Smooth muscle cell (in vitro differentiated cells): ENCODE measurements at regions not wholly inside any gene's neighbourhood (a gene's known extent, or its start where the extent isn't known, plus 50 kb on each side); places are given as distances from the start of the nearest gene placed in this dataset.

Source experiments
- DNase-seq: peaks from one replicate; lab custom pipeline; 2025; ENCODE audit not compliant: unreplicated experiment; lab: John Stamatoyannopoulos, UW
- H2AFZ ChIP-seq: fragments of 200-600 bp; sonication (generic); 2 replicates; pipeline ENCODE4 v1.6.0; 2016; ENCODE audit warnings: antibody characterized with exemption, low read depth, mild to moderate bottlenecking
- H3F3A ChIP-seq: fragments of 200-600 bp; sonication (generic); 2 replicates; pipeline ENCODE4 v1.6.0; 2017; ENCODE audit warnings: antibody characterized with exemption, low read depth
- H3K27ac ChIP-seq: fragments of 200-600 bp; sonication (generic); 2 replicates; pipeline ENCODE4 v1.5.1; 2016; ENCODE audit warnings: low read depth, mild to moderate bottlenecking
- H3K27me3 ChIP-seq: fragments of 200-600 bp; sonication (generic); 2 replicates; pipeline ENCODE4 v1.6.1; 2016; ENCODE audit warnings: low read depth, mild to moderate bottlenecking
- H3K36me3 ChIP-seq: fragments of 200-600 bp; sonication (generic); 2 replicates; pipeline ENCODE4 v1.5.1; 2016; ENCODE audit warnings: low read depth
- H3K4me1 ChIP-seq: fragments of 200-600 bp; sonication (generic); 2 replicates; pipeline ENCODE4 v1.5.1; 2016; ENCODE audit warnings: low read depth
- H3K4me2 ChIP-seq: fragments of 200-600 bp; sonication (generic); 2 replicates; pipeline ENCODE4 v1.6.0; 2016; ENCODE audit warnings: mild to moderate bottlenecking
- H3K4me3 ChIP-seq: fragments of 200-600 bp; sonication (generic); 2 replicates; pipeline ENCODE4 v1.5.1; 2016; ENCODE audit warnings: mild to moderate bottlenecking
- H3K79me2 ChIP-seq: fragments of 200-600 bp; sonication (generic); 2 replicates; pipeline ENCODE4 v1.6.0; 2016; ENCODE audit warnings: low read depth, mild to moderate bottlenecking
- H3K9ac ChIP-seq: fragments of 200-600 bp; sonication (generic); 2 replicates; pipeline ENCODE4 v1.6.0; 2016; ENCODE audit warnings: low read depth
- H3K9me3 ChIP-seq: fragments of 200-600 bp; sonication (generic); replicated peaks from 2 replicates; pipeline ENCODE4 v1.5.1; 2016; ENCODE audit warnings: low read depth
- H4K20me1 ChIP-seq: fragments of 200-600 bp; sonication (generic); 2 replicates; pipeline ENCODE4 v1.6.0; 2016; ENCODE audit warnings: low read depth
- WGBS: methylation state at CpG from one replicate; pipeline ENCODE4 v1.1.7; 2016; ENCODE audit warnings: low lambda C conversion rate; 5-methylcytosine and 5-hydroxymethylcytosine counted together
- TF ChIP-seq, protein P1 (sequence below): fragments of 200-600 bp; sonication (generic); IDR thresholded peaks from 2 replicates; pipeline ENCODE4 v1.5.1; 2017; ENCODE audit warnings: borderline replicate concordance, mild to moderate bottlenecking, antibody characterized with exemption; ENCODE audit not compliant: insufficient read depth, poor library complexity, severe bottlenecking

GRCh38 chr12:67822826-67823225, 166.4 kb upstream of the IFNG-AS1 start:
- 24% methylated on average over 1 of the region's 1 CpG for WGBS
- Histone ChIP-seq H3F3A (peaks cover 38% of the 10 kb centered on the region), H3K4me2 (peak overlapping the region; percentile 71), H3K27ac (peak overlapping the region; percentile 73), H3K9ac (peak overlapping the region; percentile 15), H3K27me3 (no peaks in the 10 kb centered on the region), H4K20me1 (no peaks in the 10 kb centered on the region), H3K4me3 (no peak overlapping the region), H3K4me1 (peaks cover 30% of the 10 kb centered on the region), H3K9me3 (no peaks in the 10 kb centered on the region), H3K79me2 (no peaks in the 10 kb centered on the region), H2AFZ (peak overlapping the region; percentile 55), H3K36me3 (no peaks in the 10 kb centered on the region)
- TF ChIP-seq, protein P1, sequence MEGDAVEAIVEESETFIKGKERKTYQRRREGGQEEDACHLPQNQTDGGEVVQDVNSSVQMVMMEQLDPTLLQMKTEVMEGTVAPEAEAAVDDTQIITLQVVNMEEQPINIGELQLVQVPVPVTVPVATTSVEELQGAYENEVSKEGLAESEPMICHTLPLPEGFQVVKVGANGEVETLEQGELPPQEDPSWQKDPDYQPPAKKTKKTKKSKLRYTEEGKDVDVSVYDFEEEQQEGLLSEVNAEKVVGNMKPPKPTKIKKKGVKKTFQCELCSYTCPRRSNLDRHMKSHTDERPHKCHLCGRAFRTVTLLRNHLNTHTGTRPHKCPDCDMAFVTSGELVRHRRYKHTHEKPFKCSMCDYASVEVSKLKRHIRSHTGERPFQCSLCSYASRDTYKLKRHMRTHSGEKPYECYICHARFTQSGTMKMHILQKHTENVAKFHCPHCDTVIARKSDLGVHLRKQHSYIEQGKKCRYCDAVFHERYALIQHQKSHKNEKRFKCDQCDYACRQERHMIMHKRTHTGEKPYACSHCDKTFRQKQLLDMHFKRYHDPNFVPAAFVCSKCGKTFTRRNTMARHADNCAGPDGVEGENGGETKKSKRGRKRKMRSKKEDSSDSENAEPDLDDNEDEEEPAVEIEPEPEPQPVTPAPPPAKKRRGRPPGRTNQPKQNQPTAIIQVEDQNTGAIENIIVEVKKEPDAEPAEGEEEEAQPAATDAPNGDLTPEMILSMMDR = no peak
- DNase-seq = no peak

DNA sequence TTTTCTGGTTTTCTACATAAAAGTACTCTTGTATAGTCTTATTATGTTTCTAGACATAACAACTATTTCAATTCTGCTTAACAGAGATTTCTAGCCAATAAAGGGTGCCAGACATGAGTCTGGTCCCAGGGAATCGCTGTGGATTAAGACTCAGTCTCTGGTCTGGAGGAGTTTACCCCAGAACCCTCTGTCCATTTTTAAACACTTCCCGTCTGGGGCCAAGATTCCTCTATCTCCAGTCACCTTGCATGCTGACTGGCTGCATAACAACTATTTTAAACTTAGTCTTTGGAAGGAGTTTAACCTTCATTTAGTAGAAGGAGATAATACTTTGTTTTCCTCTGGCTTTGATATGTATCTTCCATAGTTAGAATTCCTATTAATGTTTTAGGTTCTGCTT, 163.1 kb upstream of the IFNG-AS1 start:
- Histone ChIP-seq H3K4me2 (peak overlapping the region; percentile 87), H3K27me3 (no peaks in the 10 kb centered on the region), H3K4me1 (peaks cover 30% of the 10 kb centered on the region), H3K27ac (peak overlapping the region; percentile 100), H3F3A (peaks cover 41% of the 10 kb centered on the region), H3K9me3 (no peaks in the 10 kb centered on the region), H3K36me3 (no peaks in the 10 kb centered on the region), H3K79me2 (no peaks in the 10 kb centered on the region), H4K20me1 (no peaks in the 10 kb centered on the region), H3K9ac (peak overlapping the region; percentile 98), H3K4me3 (no peak overlapping the region), H2AFZ (no peak overlapping the region)
- no peak for DNase-seq
- TF ChIP-seq, protein P1 = no peak
- WGBS = 0% methylated on average over 2 of the region's 2 CpGs

DNA sequence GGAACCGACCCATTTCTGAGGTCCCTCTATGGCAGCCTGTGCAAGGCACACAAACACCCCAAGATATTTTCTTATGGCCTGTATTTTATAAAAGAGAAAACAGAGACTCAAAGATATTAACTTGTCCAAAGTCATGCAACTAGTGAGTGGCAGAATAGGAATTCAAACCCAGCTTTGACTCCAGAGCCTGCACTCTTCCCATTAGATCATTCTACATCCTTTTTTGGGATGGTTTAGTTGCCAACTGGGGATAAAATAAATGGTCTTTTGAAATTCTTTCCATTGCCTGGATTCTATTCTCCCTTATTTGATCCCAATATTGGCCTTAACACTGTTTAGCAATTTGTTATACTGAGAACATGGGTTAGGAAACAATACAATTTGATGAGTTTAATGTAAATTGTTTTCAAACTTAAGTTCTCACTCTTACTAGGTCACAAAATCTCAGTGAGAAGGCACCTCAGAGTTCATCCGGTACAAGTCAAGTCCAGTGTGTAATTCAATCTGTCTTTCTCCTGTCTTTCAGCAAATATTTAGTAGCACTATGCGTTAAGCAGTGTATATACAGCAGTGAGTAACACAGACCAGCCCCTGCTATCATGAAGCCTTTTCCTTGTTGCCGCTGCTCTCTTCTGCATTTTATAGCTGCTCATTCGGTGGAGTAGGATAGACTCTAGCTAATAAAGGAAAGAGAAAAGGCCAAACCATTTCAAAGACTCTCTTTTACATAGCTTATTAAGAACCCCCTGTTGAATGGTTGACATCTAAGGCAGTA, 162.1 kb upstream of the IFNG-AS1 start:
- Histone ChIP-seq H3K4me1 (peaks cover 29% of the 10 kb centered on the region), H3F3A (peaks cover 41% of the 10 kb centered on the region), H3K79me2 (no peaks in the 10 kb centered on the region), H4K20me1 (no peaks in the 10 kb centered on the region), H3K9ac (peak overlapping the region; percentile 98), H3K4me2 (peak overlapping the region; percentile 87), H2AFZ (no peak overlapping the region), H3K27ac (peak overlapping the region; percentile 100), H3K27me3 (no peaks in the 10 kb centered on the region), H3K4me3 (peak overlapping the region; percentile 39), H3K36me3 (no peaks in the 10 kb centered on the region), H3K9me3 (no peaks in the 10 kb centered on the region)
- WGBS = 20% methylated on average over 5 of the region's 5 CpGs
- TF ChIP-seq, protein P1 = no peak
- DNase-seq = no peak

DNA sequence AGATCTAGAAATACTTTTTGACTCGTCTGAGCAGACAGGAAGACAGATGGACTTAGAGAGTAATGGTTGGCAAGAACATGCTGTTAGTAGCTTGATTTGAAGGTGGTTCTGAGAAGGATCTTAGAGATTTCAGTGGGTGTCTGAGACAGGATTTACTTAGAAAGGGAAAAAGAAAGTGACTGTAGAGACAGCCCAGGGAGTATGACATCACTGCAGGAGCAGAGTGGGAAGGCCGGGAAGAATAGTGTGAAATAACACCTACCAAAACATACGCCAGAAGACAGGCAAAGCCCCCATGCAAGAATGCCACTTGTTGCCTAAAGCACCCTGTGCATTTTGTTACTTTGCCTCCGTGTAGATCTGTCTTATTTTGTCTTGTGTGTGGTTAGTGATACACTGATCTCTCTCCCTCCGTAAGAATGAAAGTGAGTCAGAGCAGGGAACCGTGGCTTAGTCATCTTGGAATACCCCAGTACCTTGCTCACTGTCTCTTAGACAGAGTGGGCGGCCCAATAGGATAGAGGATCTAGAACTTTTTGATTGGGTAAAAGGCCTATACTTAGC, 161.3 kb upstream of the IFNG-AS1 start:
- Histone ChIP-seq H3K9ac (peak overlapping the region; percentile 98), H3K27me3 (no peaks in the 10 kb centered on the region), H3K9me3 (no peaks in the 10 kb centered on the region), H3K4me3 (peak overlapping the region; percentile 39), H3K27ac (peak overlapping the region; percentile 100), H2AFZ (no peak overlapping the region), H4K20me1 (no peaks in the 10 kb centered on the region), H3K4me2 (peak overlapping the region; percentile 87), H3K79me2 (no peaks in the 10 kb centered on the region), H3K4me1 (peaks cover 22% of the 10 kb centered on the region), H3K36me3 (no peaks in the 10 kb centered on the region), H3F3A (peaks cover 38% of the 10 kb centered on the region)
- TF ChIP-seq, protein P1 = no peak
- peak; percentile 8 for DNase-seq
- WGBS = 4% methylated on average over 7 of the region's 7 CpGs
